ENCODE measurements at regions not wholly inside any gene's neighbourhood (a gene's known extent, or its start where the extent isn't known, plus 50 kb on each side); places are given as distances from the start of the nearest gene placed in this dataset.

GRCh38 chr2:120785228-120785966 is 49.7 kb downstream of the GLI2 start:
- DNase-seq = no peak

DNA sequence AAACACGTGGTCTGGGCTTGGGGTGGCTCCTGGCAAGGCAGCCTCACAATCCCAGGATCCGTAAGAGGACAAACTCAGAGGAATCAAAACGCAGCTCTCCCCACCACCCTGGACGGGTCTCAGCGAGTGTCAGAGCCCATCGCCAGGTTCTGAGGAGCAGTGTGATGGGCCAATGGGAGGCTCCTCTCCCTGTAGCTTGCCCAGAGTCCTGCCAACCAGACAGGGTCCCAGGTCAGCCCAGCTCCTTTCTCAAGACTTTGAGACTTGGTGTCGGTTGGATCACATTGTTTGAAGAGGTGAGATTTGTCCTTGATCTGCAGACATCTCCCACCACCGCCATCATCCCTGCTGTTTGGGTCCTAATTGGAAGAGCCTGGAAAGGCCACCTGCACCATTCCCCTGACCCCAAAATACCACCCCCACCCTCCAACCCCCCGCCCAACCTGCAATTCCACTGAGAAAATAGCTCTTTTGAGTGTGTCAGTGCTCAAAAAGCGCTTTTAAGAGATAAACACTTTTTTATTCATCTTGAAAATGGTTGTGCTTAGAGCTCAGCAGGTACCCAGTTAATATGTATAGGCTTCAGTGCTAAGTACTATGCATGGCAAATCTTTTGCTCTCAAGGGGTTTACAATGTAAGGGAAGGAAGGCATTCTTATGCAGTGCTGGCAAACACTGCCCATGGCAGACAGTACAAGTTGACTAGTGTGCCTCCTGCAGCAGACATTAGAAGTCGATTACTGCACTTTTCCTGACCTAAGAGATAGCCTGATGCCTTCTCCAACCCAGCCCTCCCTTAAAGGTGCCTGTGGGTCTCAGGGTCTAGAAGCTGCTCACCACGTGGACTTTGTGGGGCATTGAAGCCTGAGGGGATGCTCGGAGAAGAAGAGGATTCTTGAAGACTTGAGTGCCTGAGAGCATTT is 50.6 kb downstream of the GLI2 start:
- no peak for DNase-seq

GRCh38 chr2:120787111-120787821 is 51.6 kb downstream of the GLI2 start:
- DNase-seq = no peak

DNA sequence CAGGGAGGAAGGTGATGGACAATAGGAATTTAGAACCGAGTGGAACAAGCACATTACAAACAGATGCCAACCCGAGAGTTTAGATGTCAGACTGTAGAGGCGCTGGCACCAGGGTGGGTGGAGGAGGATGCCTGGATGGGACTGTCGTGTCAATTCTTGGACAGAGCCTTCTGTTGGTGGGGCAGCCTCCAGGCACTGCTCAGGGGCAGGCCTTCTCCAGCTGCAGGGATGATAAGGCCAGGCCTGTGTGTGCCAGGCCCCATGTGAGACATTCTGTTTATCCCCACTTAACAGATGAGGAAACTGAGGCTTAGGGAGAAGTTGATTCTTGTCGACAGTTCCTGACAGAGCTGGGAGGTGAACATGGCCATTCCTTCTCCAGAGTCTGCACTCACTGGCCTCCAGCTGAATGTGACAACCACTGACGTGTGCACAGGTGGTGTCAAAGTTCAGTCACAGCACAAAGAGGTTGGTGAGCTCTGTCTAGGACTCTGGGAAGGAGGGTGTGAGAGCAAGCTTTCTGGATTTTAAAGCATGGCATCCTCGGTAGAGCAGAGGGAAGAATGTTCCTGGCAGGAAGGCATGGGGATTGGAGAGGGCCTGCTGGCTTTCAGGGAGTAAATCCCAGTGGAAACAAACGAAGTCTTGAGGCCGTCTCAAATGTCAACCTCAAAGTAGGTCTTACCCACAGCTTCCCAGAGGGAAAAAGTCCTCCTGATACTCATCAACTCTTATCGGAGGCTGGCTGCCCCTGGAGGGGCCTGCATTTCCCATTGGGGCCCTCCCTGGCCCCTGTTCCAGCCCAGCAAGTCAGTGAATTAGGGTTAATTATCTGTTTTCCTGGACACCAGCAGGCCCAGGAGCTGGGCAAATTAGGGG is 52.4 kb downstream of the GLI2 start:
- DNase-seq = no peak

GRCh38 chr2:120791243-120791961 is 55.7 kb downstream of the GLI2 start:
- no peak for DNase-seq

DNA sequence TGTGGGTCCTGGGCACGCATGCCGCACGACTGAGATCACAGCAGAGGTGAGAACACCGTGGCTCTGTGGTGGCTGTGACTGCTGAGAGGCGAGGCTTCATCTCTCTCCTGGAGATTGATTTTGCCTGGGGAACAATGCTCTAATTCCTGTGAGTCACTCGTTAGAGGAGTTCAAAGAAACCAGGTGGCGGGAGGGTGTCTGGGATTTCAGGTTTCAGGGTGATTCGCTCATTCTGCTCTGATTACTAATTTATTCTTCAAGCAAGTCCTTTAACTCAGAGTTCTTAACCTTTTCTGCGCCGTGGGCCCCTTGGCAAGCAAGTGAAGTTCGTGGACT is 56.3 kb downstream of the GLI2 start:
- DNase-seq = no peak

GRCh38 chr2:120793682-120794403 is 58.2 kb downstream of the GLI2 start:
- DNase-seq = no peak

- no peak for DNase-seq
Measured at GRCh38 chr2:120794716-120795115, 59.0 kb downstream of the GLI2 start.

DNA sequence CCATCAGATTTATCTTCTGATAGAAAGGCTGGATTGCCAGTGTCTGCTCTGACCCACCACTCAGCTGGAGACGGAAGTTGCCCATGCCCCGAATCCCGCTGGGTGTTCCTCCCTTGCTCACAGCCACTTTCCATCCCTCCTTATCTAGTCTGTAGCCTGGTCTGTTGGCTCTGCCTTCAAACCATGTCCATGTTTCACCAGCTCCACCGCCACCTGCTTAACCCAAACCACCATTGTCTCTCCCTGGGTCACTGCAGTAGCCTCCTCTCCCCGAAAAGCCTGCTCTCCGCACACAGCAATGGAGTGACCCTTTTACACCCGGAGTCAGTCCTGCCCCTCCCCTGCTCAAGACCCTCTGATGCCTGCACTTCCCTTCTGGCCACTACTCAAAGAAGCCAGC is 60.4 kb downstream of the GLI2 start:
- DNase-seq = no peak

DNA sequence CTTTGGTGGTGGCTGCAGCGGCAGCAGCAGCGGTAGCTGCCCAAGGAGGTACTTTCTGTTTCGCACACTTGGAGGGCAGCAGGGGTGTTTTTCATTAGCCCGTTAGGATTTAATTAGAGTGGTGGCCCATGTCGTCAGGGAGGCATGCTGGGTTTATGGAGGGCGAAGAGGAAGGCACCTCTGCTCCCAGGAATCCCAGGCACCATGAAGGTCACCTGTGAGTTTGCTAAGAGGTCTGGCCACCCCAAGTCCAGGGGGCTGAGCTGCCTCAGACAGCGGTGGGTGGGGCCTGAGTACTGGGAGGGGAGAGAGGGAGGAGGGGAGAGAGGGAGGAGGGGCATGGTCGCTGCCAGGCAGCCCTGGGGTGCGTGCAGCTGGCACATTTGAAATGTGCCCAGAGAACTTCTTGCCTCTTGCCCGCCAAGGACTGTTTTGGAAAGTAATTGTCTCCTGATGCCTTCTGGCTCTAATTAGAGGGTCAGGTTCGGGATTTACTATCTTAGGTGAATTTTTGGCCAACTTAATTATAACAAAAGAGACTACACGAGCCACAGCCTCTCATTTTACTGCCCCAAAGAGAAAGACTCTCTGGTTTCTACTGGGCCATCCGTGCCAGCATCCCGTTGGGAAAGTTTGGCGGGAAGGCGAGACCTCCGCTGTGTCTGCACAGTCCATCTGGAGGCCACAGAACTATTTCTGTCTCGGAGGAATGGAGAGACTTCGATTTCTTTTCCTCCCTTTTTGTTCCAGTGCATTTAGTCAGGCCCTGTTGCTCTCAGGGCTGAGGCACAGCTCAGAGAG is 62.0 kb downstream of the GLI2 start:
- DNase-seq = no peak

GRCh38 chr2:120798567-120799247 is 63.0 kb downstream of the GLI2 start:
- DNase-seq = no peak

GRCh38 chr2:120802158-120802557 is 66.5 kb downstream of the GLI2 start:
- no peak for DNase-seq

GRCh38 chr2:120802867-120803484 is 67.3 kb downstream of the GLI2 start:
- DNase-seq = no peak

- no peak for DNase-seq
Measured at GRCh38 chr2:120803764-120804335, 68.2 kb downstream of the GLI2 start.

DNA sequence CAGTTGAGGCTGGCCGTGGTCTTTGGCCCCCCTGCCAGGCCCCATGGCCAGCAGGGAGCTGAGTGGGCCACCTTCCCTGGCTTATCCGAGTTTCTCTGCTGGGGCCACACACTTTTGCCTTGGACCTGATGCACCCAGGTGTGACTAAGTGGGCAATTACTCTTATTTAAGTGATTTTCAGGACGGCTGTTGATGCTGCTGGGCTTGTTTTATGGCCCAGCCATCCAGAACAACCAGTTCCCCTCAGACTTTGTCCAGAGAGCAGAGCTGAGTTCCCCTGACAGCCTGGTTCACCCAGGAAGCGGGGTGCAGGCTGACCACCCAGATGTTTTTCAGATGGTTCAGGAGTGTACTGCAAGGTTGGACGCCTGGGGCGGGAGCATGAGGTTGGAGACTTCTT is 68.8 kb downstream of the GLI2 start:
- DNase-seq = no peak

DNA sequence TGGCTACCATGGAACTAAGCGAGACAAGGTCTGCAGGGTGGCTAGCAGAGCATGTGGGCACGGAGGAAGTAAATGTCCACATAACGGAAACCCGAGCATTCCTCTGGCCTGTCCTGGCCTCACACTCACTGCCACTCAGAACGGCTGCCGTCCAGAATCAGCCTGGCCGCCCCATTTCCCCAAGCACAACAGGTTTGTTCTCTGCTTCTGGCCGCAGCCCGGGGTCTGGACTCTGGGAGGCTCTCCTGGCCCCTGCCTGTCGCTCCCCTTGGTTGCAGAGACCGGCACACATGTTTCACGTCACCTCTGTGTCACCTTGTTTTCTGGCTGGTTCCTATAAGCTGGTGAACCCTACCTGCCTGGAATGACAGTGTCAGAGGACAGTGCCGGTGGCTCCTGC is 69.3 kb downstream of the GLI2 start:
- DNase-seq = no peak

- no peak for DNase-seq
Measured at GRCh38 chr2:120805602-120806001, 69.9 kb downstream of the GLI2 start.

DNA sequence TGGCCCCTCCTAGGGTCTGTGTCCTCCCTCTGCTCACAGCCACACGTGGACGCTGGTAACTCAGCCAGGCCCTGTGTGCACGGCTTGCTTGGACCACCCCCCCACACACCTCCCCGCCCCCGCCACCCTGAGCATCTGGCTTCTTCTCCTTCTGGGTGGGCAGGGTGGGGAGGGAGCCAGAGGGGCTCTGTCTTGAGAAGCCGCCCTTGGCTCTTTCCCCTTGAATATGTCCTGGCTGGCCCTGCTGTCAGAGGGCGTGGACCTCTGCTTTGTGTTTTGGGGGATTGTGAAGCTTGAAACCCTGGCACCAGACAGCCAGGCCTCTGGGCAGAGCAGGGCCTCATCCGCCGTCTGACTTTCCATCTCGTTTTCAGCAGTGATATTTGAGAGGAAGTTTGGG is 72.1 kb downstream of the GLI2 start:
- no peak for DNase-seq

- DNase-seq = no peak
Measured at GRCh38 chr2:120809151-120809550, 73.5 kb downstream of the GLI2 start.

Data from SW 1271 (cell line).